Activated CD8-positive, alpha-beta memory T cell treated with anti-CD3 and anti-CD28 coated beads, Interleukin-2, amount 10 ng/mL, durations not matched to agents 7 days and 5 days (primary cell): ENCODE measurements at regions not wholly inside any gene's neighbourhood (a gene's known extent, or its start where the extent isn't known, plus 50 kb on each side); places are given as distances from the start of the nearest gene placed in this dataset.
A peak's percentile ranks its signal among the peaks of the same experiment; 100 is the strongest.
"Not testable (repeated sequence)": the region's sequence is repeated elsewhere in the genome, so short reads cannot be mapped to it uniquely, and the experiment has no call there.

ENCODE experiments used
- ATAC-seq: fragments of 150-1000 bp; cut with Tn5 transposase; one replicate; pipeline ENCODE4 v1.10.0; 2021; ENCODE audit warnings: moderate library complexity
- CTCF ChIA-PET: fragments of 350-600 bp; sonication (Branson Sonifier 250); formaldehyde crosslinking; loops from one replicate; lab custom pipeline; 2021; ENCODE audit warnings: antibody characterized with exemption; lab: Charles Lee
- DNase-seq: peaks from one replicate; pipeline ENCODE4 v3.0.0-alpha.2; 2020
- H3K27ac Mint-ChIP-seq: one replicate; pipeline ENCODE4 v1.8.0; 2021; ENCODE audit warnings: mild to moderate bottlenecking, mixed read lengths
- H3K27me3 Mint-ChIP-seq: one replicate; pipeline ENCODE4 v1.8.0; 2021; ENCODE audit warnings: mixed read lengths
- H3K36me3 Mint-ChIP-seq: one replicate; pipeline ENCODE4 v1.8.0; 2021; ENCODE audit warnings: mild to moderate bottlenecking, mixed read lengths
- H3K4me1 Mint-ChIP-seq: one replicate; pipeline ENCODE4 v1.8.0; 2021; ENCODE audit warnings: mixed read lengths
- H3K4me3 Mint-ChIP-seq: one replicate; pipeline ENCODE4 v1.8.0; 2021; ENCODE audit warnings: mild to moderate bottlenecking, moderate library complexity, mixed read lengths
- H3K9me3 Mint-ChIP-seq: one replicate; pipeline ENCODE4 v1.8.0; 2022; ENCODE audit warnings: low read depth, mixed read lengths

- CTCF ChIA-PET = no interaction called here
- no peaks in the 10 kb centered on the region for H3K27me3 Mint-ChIP-seq
- H3K9me3 Mint-ChIP-seq = no peaks in the 10 kb centered on the region
- DNase-seq (no peak), ATAC-seq (no peak)
- H3K4me3 Mint-ChIP-seq = no peak overlapping the region
- H3K36me3 Mint-ChIP-seq = no peaks in the 10 kb centered on the region
- peaks cover 6% of the 10 kb centered on the region for H3K4me1 Mint-ChIP-seq
- H3K27ac Mint-ChIP-seq = no peak overlapping the region
Observed at GRCh38 chr12:67543021-67543770, 105.3 kb upstream of the DYRK2 start.

- ATAC-seq (no peak), DNase-seq (no peak)
- Mint-ChIP-seq H3K4me1 (peaks cover 6% of the 10 kb centered on the region), H3K9me3 (no peaks in the 10 kb centered on the region), H3K27me3 (no peaks in the 10 kb centered on the region), H3K27ac (no peak overlapping the region), H3K36me3 (no peaks in the 10 kb centered on the region), H3K4me3 (no peak overlapping the region)
- CTCF ChIA-PET = no interaction called here
Observed at GRCh38 chr12:67545298-67545697, 103.2 kb upstream of the DYRK2 start.

- H3K27ac Mint-ChIP-seq = no peak overlapping the region
- H3K4me3 Mint-ChIP-seq = no peak overlapping the region
- no peaks in the 10 kb centered on the region for H3K9me3 Mint-ChIP-seq
- ATAC-seq (no peak), DNase-seq (no peak)
- H3K27me3 Mint-ChIP-seq = no peaks in the 10 kb centered on the region
- H3K36me3 Mint-ChIP-seq = no peaks in the 10 kb centered on the region
- CTCF ChIA-PET = no interaction called here
- H3K4me1 Mint-ChIP-seq = no peaks in the 10 kb centered on the region
Observed at GRCh38 chr12:67546746-67547145, 101.8 kb upstream of the DYRK2 start.

- CTCF ChIA-PET = interaction anchor here (0.6 to 0.9 kb wide), 3 partner anchors 9 to 38 kb away, joined by 3 to 4 read pairs (median 3); no protein-coding TSS in a partner anchor
- ATAC-seq (peak; percentile 72), DNase-seq (peak; percentile 57)
- H3K36me3 Mint-ChIP-seq, H3K9me3 Mint-ChIP-seq, H3K4me1 Mint-ChIP-seq, H3K27me3 Mint-ChIP-seq, H3K4me3 Mint-ChIP-seq: not testable (repeated sequence)
- H3K27ac Mint-ChIP-seq = peak overlapping the region; percentile 57
Observed at GRCh38 chr12:67555075-67555717, 93.3 kb upstream of the DYRK2 start.

GRCh38 chr12:67558775-67559174, 89.8 kb upstream of the DYRK2 start:
- H3K4me1 Mint-ChIP-seq = peaks cover 4% of the 10 kb centered on the region
- H3K27me3 Mint-ChIP-seq = no peaks in the 10 kb centered on the region
- peaks cover 3% of the 10 kb centered on the region for H3K36me3 Mint-ChIP-seq
- H3K27ac Mint-ChIP-seq = no peak overlapping the region
- H3K9me3 Mint-ChIP-seq = peaks cover 4% of the 10 kb centered on the region
- H3K4me3 Mint-ChIP-seq = no peak overlapping the region
- DNase-seq = no peak
- no peak for ATAC-seq
- CTCF ChIA-PET = interaction anchor here (1.1 kb wide), 1 partner anchor 35 kb away, joined by 4 read pairs; no protein-coding TSS in a partner anchor

GRCh38 chr12:67559751-67560150, 88.8 kb upstream of the DYRK2 start:
- no peak overlapping the region for H3K27ac Mint-ChIP-seq
- ATAC-seq = no peak
- peaks cover 6% of the 10 kb centered on the region for H3K9me3 Mint-ChIP-seq
- CTCF ChIA-PET = no interaction called here
- no peak overlapping the region for H3K4me3 Mint-ChIP-seq
- peaks cover 3% of the 10 kb centered on the region for H3K36me3 Mint-ChIP-seq
- DNase-seq = no peak
- H3K27me3 Mint-ChIP-seq = no peaks in the 10 kb centered on the region
- peaks cover 4% of the 10 kb centered on the region for H3K4me1 Mint-ChIP-seq

- no peaks in the 10 kb centered on the region for H3K4me1 Mint-ChIP-seq
- H3K27ac Mint-ChIP-seq = no peak overlapping the region
- H3K4me3 Mint-ChIP-seq = no peak overlapping the region
- H3K9me3 Mint-ChIP-seq = peaks cover 6% of the 10 kb centered on the region
- CTCF ChIA-PET = no interaction called here
- H3K36me3 Mint-ChIP-seq = peaks cover 5% of the 10 kb centered on the region
- H3K27me3 Mint-ChIP-seq = no peaks in the 10 kb centered on the region
- ATAC-seq (no peak), DNase-seq (no peak)
Observed at GRCh38 chr12:67562513-67563287, 85.8 kb upstream of the DYRK2 start.

- DNase-seq (no peak), ATAC-seq (no peak)
- CTCF ChIA-PET = no interaction called here
- Mint-ChIP-seq H3K4me1 (no peaks in the 10 kb centered on the region), H3K9me3 (peaks cover 6% of the 10 kb centered on the region), H3K36me3 (peaks cover 5% of the 10 kb centered on the region), H3K27ac (no peak overlapping the region), H3K4me3 (no peak overlapping the region), H3K27me3 (peaks cover 3% of the 10 kb centered on the region)
Observed at GRCh38 chr12:67568055-67568454, 80.5 kb upstream of the DYRK2 start.

- Mint-ChIP-seq H3K4me1 (no peaks in the 10 kb centered on the region), H3K27me3 (peaks cover 3% of the 10 kb centered on the region), H3K27ac (no peak overlapping the region), H3K4me3 (no peak overlapping the region), H3K36me3 (peaks cover under 1% of the 10 kb centered on the region), H3K9me3 (peaks cover 4% of the 10 kb centered on the region)
- no peak for ATAC-seq
- CTCF ChIA-PET = interaction anchor here (1.2 kb wide), 1 partner anchor 18 kb away, joined by 3 read pairs; no protein-coding TSS in a partner anchor
- no peak for DNase-seq
Observed at GRCh38 chr12:67572492-67572891, 76.1 kb upstream of the DYRK2 start.

GRCh38 chr12:67573566-67573965, 75.0 kb upstream of the DYRK2 start:
- CTCF ChIA-PET = interaction anchor here (1.2 kb wide), 1 partner anchor 17 kb away, joined by 3 read pairs; no protein-coding TSS in a partner anchor
- Mint-ChIP-seq H3K27me3 (peaks cover 3% of the 10 kb centered on the region), H3K4me1 (peaks cover 3% of the 10 kb centered on the region), H3K4me3 (no peak overlapping the region), H3K27ac (no peak overlapping the region), H3K36me3 (peaks cover 7% of the 10 kb centered on the region), H3K9me3 (peaks cover 7% of the 10 kb centered on the region)
- ATAC-seq = no peak
- no peak for DNase-seq

- peak; percentile 79 for ATAC-seq
- Mint-ChIP-seq H3K9me3 (peaks cover 7% of the 10 kb centered on the region), H3K27ac (peak overlapping the region; percentile 81), H3K4me1 (peaks cover 17% of the 10 kb centered on the region), H3K4me3 (no peak overlapping the region), H3K36me3 (peaks cover 11% of the 10 kb centered on the region), H3K27me3 (peaks cover 5% of the 10 kb centered on the region)
- CTCF ChIA-PET = interaction anchor here (0.7 to 1.3 kb wide), 3 partner anchors 12 to 14 kb away, joined by 3 to 4 read pairs (median 3); no protein-coding TSS in a partner anchor
- no peak for DNase-seq
Observed at GRCh38 chr12:67578976-67579661, 69.4 kb upstream of the DYRK2 start.

GRCh38 chr12:67579662-67580003, 68.9 kb upstream of the DYRK2 start:
- peaks cover 11% of the 10 kb centered on the region for H3K36me3 Mint-ChIP-seq
- peak overlapping the region; percentile 81 for H3K27ac Mint-ChIP-seq
- H3K4me1 Mint-ChIP-seq = peaks cover 17% of the 10 kb centered on the region
- CTCF ChIA-PET = interaction anchor here (0.7 to 1.3 kb wide), 3 partner anchors 11 to 14 kb away, joined by 3 to 4 read pairs (median 3); no protein-coding TSS in a partner anchor
- peaks cover 7% of the 10 kb centered on the region for H3K9me3 Mint-ChIP-seq
- peaks cover 5% of the 10 kb centered on the region for H3K27me3 Mint-ChIP-seq
- ATAC-seq (peak; percentile 57), DNase-seq (no peak)
- H3K4me3 Mint-ChIP-seq = no peak overlapping the region
